Adrenal gland (tissue), 9 donors: ENCODE measurements at regions not wholly inside any gene's neighbourhood (a gene's known extent, or its start where the extent isn't known, plus 50 kb on each side); places are given as distances from the start of the nearest gene placed in this dataset.
"Not testable (repeated sequence)": the region's sequence is repeated elsewhere in the genome, so short reads cannot be mapped to it uniquely, and the experiment has no call there.

Source experiments
- DNase-seq, 7 donors: peaks; one replicate each; pipeline ENCODE4 v3.0.0-alpha.2; 2019 to 2020
- H3K27ac ChIP-seq, 5 donors: fragments of 200-600 bp; sonication (generic) in 4 of 5; 1 replicate in 3 of 5; 2 replicates in 2 of 5; pipeline versions ENCODE4 v1.5.1 to v1.8.0; 2016 to 2020; ENCODE audit warnings: mild to moderate bottlenecking in 1 of 5
- H3K27me3 ChIP-seq: fragments of 200-600 bp; 2 replicates; pipeline ENCODE4 v1.8.0; 2021
- H3K36me3 ChIP-seq, 2 donors: fragments of 200-600 bp; replicated peaks in 1 of 2; 1 replicate in 1 of 2; 2 replicates in 1 of 2; pipeline versions ENCODE4 v1.5.1 to v1.8.0; 2018 to 2022
- H3K4me1 ChIP-seq, 2 donors: fragments of 200-600 bp; replicated peaks in 1 of 2; 1 replicate in 1 of 2; 2 replicates in 1 of 2; pipeline versions ENCODE4 v1.5.1 to v1.8.0; 2018 to 2021
- H3K4me3 ChIP-seq, 4 donors: fragments of 200-600 bp; sonication (generic) in 3 of 4; one replicate each; pipeline ENCODE4 v1.5.1; 2016 to 2018
- H3K9me3 ChIP-seq, 3 donors: fragments of 200-600 bp; sonication (generic) in 1 of 3; replicated peaks in 1 of 3; 1 replicate in 2 of 3; 2 replicates in 1 of 3; pipeline versions ENCODE4 v1.5.1 to v1.8.0; 2016 to 2021
- CTCF ChIP-seq, 6 experiments: fragments of 450-650 bp in 4 of 6; fragments of 200-600 bp in 2 of 6; sonication (generic) in 1 of 6; IDR thresholded peaks; 1 replicate in 5 of 6; 2 replicates in 1 of 6; pipeline versions ENCODE4 v1.5.1 to v1.8.0; 2016 to 2021; ENCODE audit warnings: antibody characterized with exemption in 6 of 6, mild to moderate bottlenecking in 2 of 6, moderate library complexity in 1 of 6
- POLR2A ChIP-seq, 2 donors: fragments of 450-650 bp; IDR thresholded peaks; one replicate each; pipeline ENCODE4 v1.6.1; 2017; ENCODE audit warnings: antibody characterized with exemption in 2 of 2, mild to moderate bottlenecking in 2 of 2, moderate library complexity in 1 of 2
- WGBS, 4 donors: extraction: QIAGEN DNeasy Blood & Tissue Kit in 2 of 4; methylation state at CpG; one replicate each; pipeline versions ENCODE4 v1.1.5 to v1.1.7; 2013 to 2017; 5-methylcytosine and 5-hydroxymethylcytosine counted together
- intact Hi-C, 2 donors: fragments of 100-400 bp; cut with DNase I; formaldehyde crosslinking; loops; one replicate each; pipeline versions ENCODE4 v1.14.1 to v1.15.0; 2022 to 2023
- donor health status: healthy with polysubstance abuse.
- donor health status: Bipolar disorder and iron deficiency.
- donor health status: DM: yes; HTN: yes; CAD: no.
- donor health status: DM: no; HTN: no; CAD: no.
- donor health status: DM: no; HTN: no; CAD: no.

GRCh38 chr2:35447215-35447614 lies 908.4 kb upstream of the CRIM1 start:
- Histone ChIP-seq H3K36me3 (no peaks in the 10 kb centered on the region), H3K27me3 (no peaks in the 10 kb centered on the region), H3K27ac (no peak overlapping the region), H3K4me1 (no peaks in the 10 kb centered on the region), H3K9me3 (no peaks in the 10 kb centered on the region), H3K4me3 (no peak overlapping the region)
- intact Hi-C loops: no loop called here
- peak in 1 of 7 donors; percentile 3 for DNase-seq
- TF ChIP-seq CTCF (IDR thresholded peaks at IDR 0.05) (no peak), POLR2A (IDR thresholded peaks at IDR 0.05) (no peak)
- 57 to 75% (median 65%) methylated on average over 5 of the region's 5 CpGs for WGBS, 4 donors

GRCh38 chr2:35443087-35443486 lies 912.5 kb upstream of the CRIM1 start:
- intact Hi-C loops: no loop called here
- TF ChIP-seq CTCF (IDR thresholded peaks at IDR 0.05) (no peak), POLR2A (IDR thresholded peaks at IDR 0.05) (no peak)
- no peaks in the 10 kb centered on the region for H3K4me1 ChIP-seq
- no peaks in the 10 kb centered on the region for H3K9me3 ChIP-seq
- no peak overlapping the region for H3K4me3 ChIP-seq
- DNase-seq: no peak
- no peaks in the 10 kb centered on the region for H3K27me3 ChIP-seq
- no peaks in the 10 kb centered on the region for H3K36me3 ChIP-seq
- no peak overlapping the region for H3K27ac ChIP-seq

- H3K4me1 ChIP-seq, H3K4me3 ChIP-seq, DNase-seq, intact Hi-C loops, H3K9me3 ChIP-seq, H3K27me3 ChIP-seq, H3K36me3 ChIP-seq, H3K27ac ChIP-seq: not testable (repeated sequence)
- WGBS, 4 donors: 61 to 92% (median 76%) methylated on average over 9 of the region's 9 CpGs
Observed at GRCh38 chr2:35441575-35441974, 914.0 kb upstream of the CRIM1 start.

- DNase-seq: not testable (repeated sequence)
Observed at GRCh38 chr2:35440308-35440707, 915.3 kb upstream of the CRIM1 start.

GRCh38 chr2:35436893-35437292 lies 918.7 kb upstream of the CRIM1 start:
- 70 to 86% (median 79%) methylated on average over 5 of the region's 5 CpGs for WGBS, 4 donors
- intact Hi-C loops, DNase-seq: not testable (repeated sequence)

More at GRCh38 chr2:35440308-35440707, 915.3 kb upstream of the CRIM1 start:
- WGBS, 4 donors: 76 to 92% (median 85%) methylated on average over 13 to 17 of the region's 17 CpGs
- H3K36me3 ChIP-seq, H3K27ac ChIP-seq, intact Hi-C loops, H3K9me3 ChIP-seq, H3K4me3 ChIP-seq, H3K4me1 ChIP-seq, H3K27me3 ChIP-seq: not testable (repeated sequence)

GRCh38 chr2:35428548-35428947 lies 927.0 kb upstream of the CRIM1 start:
- Histone ChIP-seq H3K9me3 (no peaks in the 10 kb centered on the region), H3K36me3 (no peaks in the 10 kb centered on the region), H3K4me3 (no peak overlapping the region), H3K4me1 (no peaks in the 10 kb centered on the region), H3K27me3 (no peaks in the 10 kb centered on the region), H3K27ac (no peak overlapping the region)
- TF ChIP-seq POLR2A (IDR thresholded peaks at IDR 0.05) (no peak), CTCF (IDR thresholded peaks at IDR 0.05) (peak in 3 of 6 experiments; percentile 20 to 39 (median 27))
- 48 to 82% (median 66%) methylated on average over 1 of the region's 1 CpG for WGBS, 4 donors
- DNase-seq: peak; percentile 16 to 56 (median 25)
- intact Hi-C loops: no loop called here

More at GRCh38 chr2:35436893-35437292, 918.7 kb upstream of the CRIM1 start:
- H3K4me1 ChIP-seq, H3K27me3 ChIP-seq, H3K27ac ChIP-seq, H3K36me3 ChIP-seq, H3K4me3 ChIP-seq, H3K9me3 ChIP-seq: not testable (repeated sequence)
